ENCODE measurements at regions not wholly inside any gene's neighbourhood (a gene's known extent, or its start where the extent isn't known, plus 50 kb on each side); places are given as distances from the start of the nearest gene placed in this dataset.

DNA sequence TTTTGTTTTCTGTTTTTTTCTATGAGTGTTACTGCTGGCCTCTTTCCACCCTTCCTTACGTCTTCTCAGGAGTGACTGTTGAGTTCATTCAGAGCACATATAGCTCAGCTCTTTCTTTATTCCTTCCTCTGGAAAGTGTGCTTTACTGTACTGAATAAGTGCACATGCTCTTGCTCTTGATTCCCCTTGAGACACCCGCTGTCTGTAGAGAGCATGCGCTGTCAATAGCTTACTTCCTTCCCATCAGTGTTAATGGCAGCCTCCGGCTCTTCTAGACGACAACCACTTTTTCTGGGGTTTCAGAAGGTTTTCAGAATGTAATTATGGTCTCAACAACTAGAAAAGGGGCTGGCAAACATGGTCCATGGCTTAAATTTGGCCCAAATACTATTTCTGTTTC, 504.9 kb downstream of the C4orf33 start:
- no peaks in the 10 kb centered on the region for H3K36me3 ChIP-seq
- WGBS, result 93% methylated on average over 5 of the region's 5 CpGs

DNA sequence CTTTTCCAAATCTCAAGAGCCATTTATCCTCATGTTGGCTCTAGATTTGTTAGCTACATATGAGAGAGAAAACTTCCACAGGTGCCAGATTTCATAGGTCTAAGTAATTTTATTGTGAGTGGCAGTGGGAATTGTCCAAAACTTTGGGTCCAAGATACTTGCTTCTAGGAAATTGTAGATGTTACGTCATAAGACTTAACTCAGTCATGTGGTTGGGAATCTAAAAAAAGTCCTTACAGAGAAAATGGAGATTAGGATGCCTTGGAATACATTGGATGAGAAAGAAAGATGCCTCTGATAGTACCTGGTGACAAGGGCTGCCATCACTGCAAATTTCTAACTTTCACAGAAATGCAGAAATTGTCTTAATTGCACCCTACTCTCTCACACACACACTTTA, 506.5 kb downstream of the C4orf33 start:
- Histone ChIP-seq H3K27me3 (replicated peaks; ENCODE audit: insufficient read depth) (no peaks in the 10 kb centered on the region), H3K36me3 (no peaks in the 10 kb centered on the region), H3K4me1 (replicated peaks) (no peaks in the 10 kb centered on the region), H3K4me3 (no peak overlapping the region), H3K9me3 (no peaks in the 10 kb centered on the region), H3K27ac (no peak overlapping the region)
- TF ChIP-seq, protein P1, sequence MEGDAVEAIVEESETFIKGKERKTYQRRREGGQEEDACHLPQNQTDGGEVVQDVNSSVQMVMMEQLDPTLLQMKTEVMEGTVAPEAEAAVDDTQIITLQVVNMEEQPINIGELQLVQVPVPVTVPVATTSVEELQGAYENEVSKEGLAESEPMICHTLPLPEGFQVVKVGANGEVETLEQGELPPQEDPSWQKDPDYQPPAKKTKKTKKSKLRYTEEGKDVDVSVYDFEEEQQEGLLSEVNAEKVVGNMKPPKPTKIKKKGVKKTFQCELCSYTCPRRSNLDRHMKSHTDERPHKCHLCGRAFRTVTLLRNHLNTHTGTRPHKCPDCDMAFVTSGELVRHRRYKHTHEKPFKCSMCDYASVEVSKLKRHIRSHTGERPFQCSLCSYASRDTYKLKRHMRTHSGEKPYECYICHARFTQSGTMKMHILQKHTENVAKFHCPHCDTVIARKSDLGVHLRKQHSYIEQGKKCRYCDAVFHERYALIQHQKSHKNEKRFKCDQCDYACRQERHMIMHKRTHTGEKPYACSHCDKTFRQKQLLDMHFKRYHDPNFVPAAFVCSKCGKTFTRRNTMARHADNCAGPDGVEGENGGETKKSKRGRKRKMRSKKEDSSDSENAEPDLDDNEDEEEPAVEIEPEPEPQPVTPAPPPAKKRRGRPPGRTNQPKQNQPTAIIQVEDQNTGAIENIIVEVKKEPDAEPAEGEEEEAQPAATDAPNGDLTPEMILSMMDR (IDR thresholded peaks at IDR 0.05), result no peak
- TF ChIP-seq POLR2AphosphoS5 (IDR thresholded peaks at IDR 0.05) (no peak), POLR2A (IDR thresholded peaks at IDR 0.05) (no peak)
- WGBS, result 100% methylated on average over 1 of the region's 1 CpG
- no peak for DNase-seq (ENCODE audit: low spot score)
- intact Hi-C loops (cut with DNase I), result no loop called here

More for the DNA sequence above, 504.9 kb downstream of the C4orf33 start:
- Histone ChIP-seq H3K4me1 (replicated peaks) (no peaks in the 10 kb centered on the region), H3K9me3 (no peaks in the 10 kb centered on the region), H3K4me3 (no peak overlapping the region), H3K27ac (no peak overlapping the region), H3K27me3 (replicated peaks; ENCODE audit: insufficient read depth) (no peaks in the 10 kb centered on the region)
- intact Hi-C loops (cut with DNase I), result no loop called here
- DNase-seq (ENCODE audit: low spot score), result no peak
- TF ChIP-seq POLR2AphosphoS5 (IDR thresholded peaks at IDR 0.05) (no peak), POLR2A (IDR thresholded peaks at IDR 0.05) (no peak)
- TF ChIP-seq, protein P1 (IDR thresholded peaks at IDR 0.05), result no peak

GRCh38 chr4:129603241-129603931, 507.4 kb downstream of the C4orf33 start:
- 69% methylated on average over 4 of the region's 4 CpGs for WGBS
- Histone ChIP-seq H3K4me3 (no peak overlapping the region), H3K4me1 (replicated peaks) (no peaks in the 10 kb centered on the region), H3K27me3 (replicated peaks; ENCODE audit: insufficient read depth) (no peaks in the 10 kb centered on the region), H3K27ac (no peak overlapping the region), H3K9me3 (no peaks in the 10 kb centered on the region), H3K36me3 (no peaks in the 10 kb centered on the region)
- intact Hi-C loops (cut with DNase I), result no loop called here
- TF ChIP-seq POLR2AphosphoS5 (IDR thresholded peaks at IDR 0.05) (no peak), POLR2A (IDR thresholded peaks at IDR 0.05) (no peak)
- TF ChIP-seq, protein P1 (IDR thresholded peaks at IDR 0.05), result no peak
- DNase-seq (ENCODE audit: low spot score), result no peak

- Histone ChIP-seq H3K27ac (no peak overlapping the region), H3K9me3 (no peaks in the 10 kb centered on the region), H3K4me3 (no peak overlapping the region), H3K27me3 (replicated peaks; ENCODE audit: insufficient read depth) (no peaks in the 10 kb centered on the region), H3K4me1 (replicated peaks) (no peaks in the 10 kb centered on the region), H3K36me3 (no peaks in the 10 kb centered on the region)
- DNase-seq (ENCODE audit: low spot score), result no peak
- TF ChIP-seq, protein P1 (IDR thresholded peaks at IDR 0.05), result no peak
- TF ChIP-seq POLR2A (IDR thresholded peaks at IDR 0.05) (no peak), POLR2AphosphoS5 (IDR thresholded peaks at IDR 0.05) (no peak)
- intact Hi-C loops (cut with DNase I), result no loop called here
- 71% methylated on average over 1 of the region's 1 CpG for WGBS
Observed at GRCh38 chr4:129604632-129605255, 508.8 kb downstream of the C4orf33 start.

DNA sequence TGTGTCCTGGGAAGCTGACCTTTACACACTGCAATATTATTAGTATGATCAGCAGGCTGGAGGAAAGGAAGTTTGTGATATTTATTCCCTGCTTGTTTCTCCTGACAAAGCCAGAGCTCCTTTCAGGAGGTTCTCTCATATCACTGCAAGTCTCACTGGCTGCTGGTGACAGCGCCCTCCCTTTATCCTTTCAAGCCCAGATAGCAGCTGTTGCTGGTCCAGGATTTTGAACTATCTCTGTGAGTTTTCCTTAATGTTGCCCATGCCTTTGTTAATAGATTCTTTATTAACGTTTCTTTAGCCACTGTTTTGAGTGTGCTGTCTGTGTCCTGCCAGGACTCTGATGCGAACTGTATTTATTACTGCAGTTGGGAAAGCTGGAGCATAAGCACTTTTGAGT, 518.7 kb downstream of the C4orf33 start:
- H3K4me1 ChIP-seq (replicated peaks), result no peaks in the 10 kb centered on the region
- H3K27me3 ChIP-seq (replicated peaks; ENCODE audit: insufficient read depth), result no peaks in the 10 kb centered on the region
- H3K4me3 ChIP-seq, result no peak overlapping the region
- no peak overlapping the region for H3K27ac ChIP-seq
- intact Hi-C loops (cut with DNase I), result no loop called here
- no peaks in the 10 kb centered on the region for H3K9me3 ChIP-seq
- H3K36me3 ChIP-seq, result no peaks in the 10 kb centered on the region
- WGBS, result 49% methylated on average over 3 of the region's 3 CpGs
- TF ChIP-seq, protein P1 (IDR thresholded peaks at IDR 0.05), result no peak
- TF ChIP-seq POLR2A (IDR thresholded peaks at IDR 0.05), result no peak
- TF ChIP-seq POLR2AphosphoS5 (IDR thresholded peaks at IDR 0.05), result no peak
- DNase-seq (ENCODE audit: low spot score), result no peak
